ENCODE measurements at regions not wholly inside any gene's neighbourhood (a gene's known extent, or its start where the extent isn't known, plus 50 kb on each side); places are given as distances from the start of the nearest gene placed in this dataset.

GRCh38 chr9:2958219-2958618 is 114.3 kb upstream of the PUM3 start:
- TF ChIP-seq EZH2 (IDR thresholded peaks at IDR 0.05; ENCODE audit: borderline replicate concordance, low read depth, low read length) (no peak), POLR2AphosphoS5 (IDR thresholded peaks at IDR 0.05; ENCODE audit: control insufficient read depth, insufficient read depth, low read depth, low read length) (no peak), CTCF (IDR thresholded peaks at IDR 0.05 in 2 of 3, conservative IDR thresholded peaks at IDR 0.05 in 1 of 3; ENCODE audit: insufficient read depth in 2 of 3, low read depth in 1 of 3, low read length in 3 of 3) (no peak), PHB2 (IDR thresholded peaks at IDR 0.05; ENCODE audit: low read depth) (no peak), CEBPB (tag; IDR thresholded peaks at IDR 0.05) (no peak)

Measured in K562 (cell line).